GDM1 (cell line): ENCODE measurements at regions not wholly inside any gene's neighbourhood (a gene's known extent, or its start where the extent isn't known, plus 50 kb on each side); places are given as distances from the start of the nearest gene placed in this dataset.

Experiments
- DNase-seq: peaks from one replicate; lab custom pipeline; 2025; lab: John Stamatoyannopoulos, UW

- DNase-seq, result no peak
Observed at GRCh38 chr16:65956100-65956499, 410.4 kb upstream of the CDH5 start.

- DNase-seq, result no peak
Observed at GRCh38 chr16:65954446-65954845, 412.0 kb upstream of the CDH5 start.

GRCh38 chr16:65950211-65950610, 416.3 kb upstream of the CDH5 start:
- DNase-seq, result no peak

GRCh38 chr16:65948361-65948760, 418.1 kb upstream of the CDH5 start:
- DNase-seq, result no peak

GRCh38 chr16:65947951-65948350, 418.5 kb upstream of the CDH5 start:
- DNase-seq, result no peak

- no peak for DNase-seq
Observed at GRCh38 chr16:65945493-65945892, 421.0 kb upstream of the CDH5 start.

GRCh38 chr16:65944361-65944760, 422.1 kb upstream of the CDH5 start:
- no peak for DNase-seq

- no peak for DNase-seq
Observed at GRCh38 chr16:65940711-65941110, 425.8 kb upstream of the CDH5 start.

GRCh38 chr16:65938083-65938482, 428.4 kb upstream of the CDH5 start:
- DNase-seq, result no peak

GRCh38 chr16:65937455-65937854, 429.0 kb upstream of the CDH5 start:
- no peak for DNase-seq

GRCh38 chr16:65936096-65936495, 430.4 kb upstream of the CDH5 start:
- DNase-seq, result no peak

- DNase-seq, result no peak
Observed at GRCh38 chr16:65934443-65934842, 432.0 kb upstream of the CDH5 start.

- no peak for DNase-seq
Observed at GRCh38 chr16:65933703-65934102, 432.8 kb upstream of the CDH5 start.

- no peak for DNase-seq
Observed at GRCh38 chr16:65932350-65933072, 434.0 kb upstream of the CDH5 start.

GRCh38 chr16:65922923-65923322, 443.6 kb upstream of the CDH5 start:
- DNase-seq, result no peak

- DNase-seq, result no peak
Observed at GRCh38 chr16:65919986-65920376, 446.5 kb upstream of the CDH5 start.

- DNase-seq, result no peak
Observed at GRCh38 chr16:65919145-65919985, 447.1 kb upstream of the CDH5 start.

GRCh38 chr16:65917466-65917865, 449.0 kb upstream of the CDH5 start:
- no peak for DNase-seq

- no peak for DNase-seq
Observed at GRCh38 chr16:65916995-65917394, 449.5 kb upstream of the CDH5 start.

- no peak for DNase-seq
Observed at GRCh38 chr16:65910291-65910690, 456.2 kb upstream of the CDH5 start.

- DNase-seq, result no peak
Observed at GRCh38 chr16:65909310-65910050, 457.0 kb upstream of the CDH5 start.

- no peak for DNase-seq
Observed at GRCh38 chr16:65908568-65908967, 457.9 kb upstream of the CDH5 start.

- no peak for DNase-seq
Observed at GRCh38 chr16:65905331-65905730, 461.2 kb upstream of the CDH5 start.
